GM19351 (cell line): ENCODE measurements at regions not wholly inside any gene's neighbourhood (a gene's known extent, or its start where the extent isn't known, plus 50 kb on each side); places are given as distances from the start of the nearest gene placed in this dataset.
"Not testable (repeated sequence)": the region's sequence is repeated elsewhere in the genome, so short reads cannot be mapped to it uniquely, and the experiment has no call there.

Experiments
- ATAC-seq: cut with Tn5 transposase; IDR thresholded peaks from one replicate; pipeline ENCODE4 v1.9.1; 2021; ENCODE audit warnings: mild to moderate bottlenecking, moderate library complexity; ENCODE audit not compliant: unreplicated experiment

DNA sequence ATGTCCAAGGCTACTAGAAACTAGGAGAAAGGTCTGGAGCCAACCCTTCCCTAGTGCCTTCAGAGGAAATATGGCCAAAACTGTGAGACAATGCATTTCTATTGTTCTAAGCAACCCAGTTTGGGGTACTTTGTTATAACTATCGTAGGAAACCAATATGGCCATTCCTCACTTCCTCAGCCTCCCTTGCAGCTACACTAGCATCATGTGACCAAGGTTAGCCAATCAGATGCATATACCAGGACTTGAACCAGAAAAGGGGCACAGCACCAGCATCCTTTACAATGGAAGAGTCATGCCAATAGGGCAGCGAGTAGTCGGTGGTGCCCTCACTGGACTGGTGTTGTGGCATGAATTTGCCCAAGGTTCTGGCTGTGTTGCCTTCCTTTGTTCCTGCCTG lies 464.0 kb downstream of the TMEM114 start:
- ATAC-seq = no peak

DNA sequence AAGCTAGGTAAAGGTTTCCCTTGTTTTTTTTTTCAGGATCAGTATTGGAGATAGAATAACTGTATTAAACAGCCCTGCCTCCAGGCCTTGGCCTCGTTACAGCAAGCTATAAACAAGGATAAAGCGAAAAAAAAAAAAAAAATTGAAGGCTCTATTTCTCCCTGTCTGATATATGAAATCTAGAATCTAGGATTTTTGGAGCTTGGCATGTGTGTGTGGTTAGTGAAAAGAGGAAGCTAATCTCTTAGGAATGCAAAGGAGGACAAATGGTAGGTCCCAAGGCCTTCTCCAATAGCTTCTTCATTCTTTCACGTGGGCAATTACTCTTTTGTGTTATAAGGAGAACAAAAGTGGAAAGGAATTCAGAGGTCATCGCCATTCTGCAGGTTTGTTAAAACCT lies 470.3 kb downstream of the TMEM114 start:
- no peak for ATAC-seq

DNA sequence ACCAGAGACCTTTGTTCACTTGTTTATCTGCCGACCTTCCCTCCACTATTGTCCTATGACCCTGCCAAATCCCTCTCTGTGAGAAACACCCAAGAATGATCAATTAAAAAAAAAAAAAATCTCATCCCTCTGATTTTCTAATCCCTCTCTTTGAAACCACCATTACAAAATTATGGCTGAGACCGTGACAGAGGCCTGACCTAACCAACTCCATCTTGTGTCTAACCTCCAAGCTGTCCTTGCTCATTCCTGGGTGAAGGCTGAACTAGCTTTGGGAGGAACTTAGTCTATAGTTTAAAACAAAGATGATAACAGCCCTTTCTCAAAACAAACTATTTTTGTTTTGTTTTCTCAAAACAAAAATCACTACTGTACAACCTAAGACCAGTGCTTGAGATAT lies 474.5 kb downstream of the TMEM114 start:
- no peak for ATAC-seq

DNA sequence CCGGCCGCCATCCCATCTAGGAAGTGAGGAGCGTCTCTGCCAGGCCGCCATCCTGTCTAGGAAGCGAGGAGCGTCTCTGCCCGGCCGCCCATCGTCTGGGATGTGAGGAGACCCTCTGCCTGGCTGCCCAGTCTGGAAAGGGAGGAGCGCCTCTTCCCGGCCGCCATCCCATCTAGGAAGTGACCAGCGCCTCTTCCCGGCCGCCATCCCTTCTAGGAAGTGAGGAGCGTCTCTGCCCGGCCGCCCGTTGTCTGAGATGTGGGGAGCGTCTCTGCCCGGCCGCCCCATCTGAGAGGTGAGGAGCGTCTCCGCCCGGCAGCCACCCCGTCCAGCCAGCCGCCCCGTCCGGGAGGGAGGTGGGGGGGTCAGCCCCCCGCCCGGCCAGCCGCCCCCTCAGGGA lies 475.4 kb downstream of the TMEM114 start:
- ATAC-seq = not testable (repeated sequence)

DNA sequence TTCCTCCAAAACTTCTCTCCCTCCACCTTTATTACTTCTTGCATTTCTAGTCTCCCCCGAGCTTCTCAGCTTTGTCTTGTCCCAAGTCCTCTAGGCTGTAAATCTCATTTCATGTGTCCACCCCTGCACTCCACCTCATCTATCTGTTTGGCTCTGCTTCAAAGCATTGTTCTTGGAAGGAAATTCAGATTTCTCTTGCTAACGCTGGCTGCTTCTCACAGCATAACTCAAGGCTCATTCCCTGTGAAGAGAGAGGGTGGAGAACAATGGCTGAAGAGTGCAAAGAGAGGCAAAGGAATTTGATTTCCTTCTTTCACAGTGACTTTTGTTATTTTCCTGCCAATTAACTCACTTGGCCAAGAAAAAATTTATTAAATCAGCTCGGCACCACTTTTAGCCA lies 476.5 kb downstream of the TMEM114 start:
- no peak for ATAC-seq

DNA sequence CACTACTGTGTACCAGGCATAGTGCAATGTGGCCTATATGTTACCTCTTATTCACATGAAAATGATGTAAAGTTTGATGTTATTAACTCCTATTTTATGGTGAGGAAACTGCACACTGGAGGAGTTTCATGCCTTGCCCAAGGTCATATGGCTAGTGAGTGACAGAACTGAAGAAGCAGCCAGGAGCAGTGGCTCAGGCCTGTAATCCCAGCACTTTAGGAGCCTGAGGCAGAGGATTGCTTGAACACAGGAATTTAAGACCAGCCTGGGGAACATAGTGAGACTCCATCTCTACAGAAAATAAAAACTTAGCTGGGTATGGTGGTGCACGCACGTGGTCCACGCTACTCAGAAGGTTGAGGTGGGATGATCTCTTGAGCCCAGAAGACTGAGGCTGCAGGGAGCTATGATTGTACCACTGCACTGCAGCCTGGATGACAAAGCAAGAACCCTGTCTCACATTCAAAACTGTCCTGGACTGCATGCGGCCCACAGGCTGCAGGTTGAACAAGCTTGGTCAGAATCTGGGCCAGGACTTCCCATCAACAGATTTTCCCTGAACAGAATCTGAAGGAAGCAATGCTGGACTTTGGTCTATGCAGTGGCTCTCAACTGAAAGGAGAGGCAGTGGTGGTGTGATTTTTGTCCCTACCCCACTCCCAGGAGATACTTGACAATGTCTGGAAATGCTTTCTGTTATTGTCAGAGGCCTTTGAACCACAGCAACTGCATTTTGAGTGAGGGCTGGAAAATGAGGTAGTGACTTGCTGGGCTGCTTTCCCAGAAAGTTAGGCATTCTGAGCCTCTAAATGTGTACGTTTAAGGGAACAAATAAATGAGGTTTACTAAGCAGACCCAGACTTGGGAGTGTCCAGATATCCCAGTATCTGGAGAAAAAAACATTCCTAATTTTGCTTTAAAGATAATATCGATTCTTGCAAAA lies 479.5 kb downstream of the TMEM114 start:
- ATAC-seq = no peak

DNA sequence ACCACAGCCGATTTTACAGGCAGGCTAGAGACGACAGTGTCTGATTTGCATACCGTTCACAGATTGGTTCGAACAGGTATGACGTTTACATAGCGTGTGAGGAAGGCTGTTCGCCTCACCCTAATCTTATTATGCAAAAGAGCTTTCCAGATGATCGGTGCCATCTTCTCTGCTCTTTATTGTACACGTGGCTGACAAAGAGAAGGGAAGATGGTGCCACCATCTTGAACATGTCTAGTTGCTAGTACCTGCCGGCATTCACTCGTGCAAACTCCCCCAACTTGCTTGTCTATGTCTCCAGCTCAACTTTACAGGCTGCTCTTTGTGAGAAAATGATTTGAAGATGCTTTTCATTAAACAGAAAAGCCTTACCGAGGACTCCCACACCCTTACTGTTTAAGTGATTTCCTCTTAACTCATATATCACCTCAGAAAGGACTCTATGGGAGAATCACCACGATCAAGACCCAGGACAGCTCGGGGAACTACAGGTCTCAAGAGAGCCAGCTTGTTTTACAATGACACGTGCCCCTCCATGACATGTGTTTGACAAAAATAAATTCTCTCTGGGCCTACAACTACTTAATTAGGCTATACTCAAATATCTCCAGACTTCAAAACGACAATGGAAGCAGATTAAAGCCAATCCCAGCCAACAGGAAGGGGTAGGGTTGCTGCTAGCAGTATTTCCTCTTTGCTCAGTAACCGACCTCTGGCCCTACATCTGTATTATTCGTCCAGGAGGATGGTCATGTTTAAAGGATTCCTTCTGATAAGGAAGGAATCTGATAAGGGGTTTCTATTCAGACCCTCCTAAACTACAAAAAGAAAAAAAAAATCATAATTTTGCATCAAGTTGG lies 480.6 kb downstream of the TMEM114 start:
- no peak for ATAC-seq

DNA sequence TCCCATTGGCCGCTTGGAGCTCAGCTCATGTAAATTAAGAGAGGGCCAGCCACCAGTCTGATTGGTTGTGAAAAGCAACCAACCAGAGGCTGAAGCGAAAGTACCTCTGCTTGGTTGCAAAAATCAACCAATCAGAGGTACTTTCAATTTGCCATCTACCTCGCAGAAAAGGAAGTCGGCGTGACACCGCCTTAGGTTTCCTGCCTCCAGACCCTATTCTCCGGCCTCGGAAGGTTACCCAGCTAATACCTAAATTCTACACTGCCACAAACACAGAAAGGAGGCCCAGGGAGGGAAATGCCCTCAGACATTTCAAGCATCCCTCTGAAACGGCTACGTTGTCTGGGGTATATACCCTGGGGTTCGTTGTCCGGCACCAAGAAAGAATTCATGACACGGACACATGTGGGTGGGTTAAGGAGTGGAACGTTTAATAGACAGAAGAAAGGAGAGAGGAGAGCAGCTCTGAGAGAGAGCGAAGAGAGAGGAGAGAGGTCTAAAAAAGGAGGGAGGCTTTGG lies 481.3 kb downstream of the TMEM114 start:
- ATAC-seq = no peak

DNA sequence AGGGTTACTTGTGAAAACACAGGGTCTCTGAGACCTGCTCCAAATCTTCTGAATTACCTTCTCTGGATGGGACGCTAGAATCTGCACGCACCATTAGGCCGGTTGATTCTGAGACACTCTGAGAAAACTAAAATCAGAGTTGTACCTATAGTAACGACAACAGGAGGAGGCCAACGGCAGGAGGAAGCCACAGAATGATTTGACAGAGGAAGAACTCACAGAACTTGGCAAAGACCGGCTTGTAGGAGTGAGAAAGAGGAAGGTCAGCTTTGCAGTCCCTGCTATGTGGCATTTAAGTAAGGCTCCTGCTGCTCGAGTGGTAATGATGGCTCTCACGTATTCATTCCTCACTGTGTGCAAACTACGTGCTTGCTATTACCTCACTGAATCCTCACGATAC lies 483.0 kb downstream of the TMEM114 start:
- no peak for ATAC-seq

DNA sequence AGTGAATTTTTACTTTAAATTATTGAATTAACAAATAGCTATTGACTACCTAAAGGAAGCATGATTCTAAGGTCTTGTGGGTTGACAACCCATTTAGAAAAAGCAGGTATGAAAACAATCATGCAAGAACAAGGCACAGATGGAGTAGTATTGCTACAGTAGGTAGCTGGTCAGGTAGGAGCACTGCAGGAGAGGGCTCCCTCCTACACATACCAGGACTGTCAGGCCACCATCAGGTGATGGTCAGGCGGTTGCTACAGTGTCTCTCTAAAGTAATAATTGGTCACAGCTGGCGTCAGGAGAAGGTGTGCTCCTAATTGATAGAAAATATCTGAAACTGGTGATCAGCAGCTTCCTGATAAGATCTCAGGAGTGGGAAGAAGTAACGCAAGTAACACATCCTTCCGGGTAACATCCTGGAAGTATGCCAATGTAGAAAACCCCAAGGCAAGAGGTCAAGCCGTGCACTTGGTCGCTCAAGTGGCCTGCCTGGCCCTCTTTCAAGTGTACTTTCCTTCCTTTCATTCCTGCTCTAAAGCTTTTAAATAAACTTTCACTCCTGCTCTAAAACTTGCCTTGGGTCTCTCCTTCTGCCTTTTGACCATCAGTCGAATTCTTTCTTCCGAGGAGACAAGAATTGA lies 486.5 kb downstream of the TMEM114 start:
- ATAC-seq = no peak

DNA sequence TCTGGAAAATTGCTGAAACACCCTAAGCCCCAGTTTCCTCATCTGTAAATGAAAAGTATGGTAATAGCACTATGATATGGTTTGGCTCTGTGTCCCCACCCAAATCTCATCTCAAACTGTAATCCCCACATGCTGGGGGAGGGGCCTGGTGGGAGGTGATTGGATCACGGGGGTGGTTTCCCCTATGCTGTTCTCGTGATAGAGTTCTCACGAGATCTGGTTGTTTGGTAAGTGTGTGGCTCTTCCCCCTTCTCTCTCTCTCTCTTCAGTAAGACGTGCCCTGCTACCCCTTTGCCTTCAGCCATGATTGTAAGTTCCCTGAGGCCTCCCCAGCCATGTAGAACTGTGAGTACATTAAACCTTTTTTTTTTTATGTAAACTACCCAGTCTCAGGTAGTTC lies 490.7 kb downstream of the TMEM114 start:
- ATAC-seq = no peak

DNA sequence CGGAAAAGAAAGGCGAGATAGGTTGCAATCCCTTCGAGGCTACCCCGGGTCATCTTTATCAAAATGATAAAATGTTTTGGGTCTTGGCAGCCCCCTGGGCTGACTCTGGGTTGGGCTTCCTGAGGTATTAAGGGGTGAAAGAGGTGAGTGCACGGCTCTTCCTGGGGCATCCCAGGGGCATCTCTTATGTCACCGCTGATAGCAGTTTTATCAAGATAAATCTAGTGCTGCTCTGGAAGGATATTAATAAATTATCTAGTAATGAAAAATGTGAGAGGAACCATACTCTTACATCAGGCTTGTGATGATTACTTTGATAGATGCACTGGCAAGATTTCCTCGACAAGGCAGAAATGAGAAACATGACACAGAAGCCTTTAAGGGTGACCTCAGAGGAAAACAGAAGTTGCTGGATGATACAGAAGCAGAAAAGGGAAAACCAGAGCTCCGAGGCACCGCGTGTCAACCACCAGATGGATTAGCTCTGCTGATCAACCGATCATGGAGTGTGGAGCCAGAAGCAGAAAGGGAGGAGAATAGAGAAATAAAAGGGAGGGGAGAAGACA lies 491.3 kb downstream of the TMEM114 start:
- ATAC-seq = no peak

DNA sequence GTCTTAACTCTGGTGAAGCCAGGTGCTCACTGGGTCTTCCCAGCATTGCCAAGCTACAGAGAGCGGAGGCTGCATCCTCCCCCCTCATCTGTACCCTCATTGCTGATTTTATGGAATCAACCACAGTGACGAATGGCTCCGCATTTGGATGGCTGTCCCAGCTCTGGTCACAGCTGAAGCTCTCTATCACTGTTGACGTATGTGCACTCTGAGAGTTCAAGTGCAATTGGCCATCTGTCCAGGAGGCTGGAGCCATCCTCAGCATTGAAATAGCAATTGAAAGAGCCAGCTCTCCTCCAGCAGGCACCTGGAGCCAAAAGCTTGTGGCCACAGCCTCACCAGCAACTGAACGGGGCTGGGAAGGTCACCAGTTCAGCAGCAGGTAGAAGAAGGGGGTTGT lies 494.1 kb downstream of the TMEM114 start:
- no peak for ATAC-seq

DNA sequence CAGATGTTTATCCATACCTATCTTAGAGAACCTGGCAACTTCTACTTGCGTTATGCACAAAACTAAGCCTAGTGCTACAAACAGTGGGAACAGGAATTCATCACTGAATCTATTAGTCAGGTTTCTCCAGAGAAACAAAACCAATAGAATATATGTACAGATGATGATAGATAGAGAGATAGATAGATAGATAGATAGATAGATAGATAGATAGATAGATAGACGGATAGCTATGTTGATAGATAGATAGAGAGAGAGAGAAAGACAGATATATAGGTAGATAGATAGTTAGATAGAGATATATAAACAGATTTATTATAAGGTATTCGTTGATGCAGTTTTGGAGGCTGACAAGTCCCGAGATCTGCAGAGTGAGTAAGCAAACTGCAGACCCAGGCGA lies 495.6 kb downstream of the TMEM114 start:
- ATAC-seq = no peak

DNA sequence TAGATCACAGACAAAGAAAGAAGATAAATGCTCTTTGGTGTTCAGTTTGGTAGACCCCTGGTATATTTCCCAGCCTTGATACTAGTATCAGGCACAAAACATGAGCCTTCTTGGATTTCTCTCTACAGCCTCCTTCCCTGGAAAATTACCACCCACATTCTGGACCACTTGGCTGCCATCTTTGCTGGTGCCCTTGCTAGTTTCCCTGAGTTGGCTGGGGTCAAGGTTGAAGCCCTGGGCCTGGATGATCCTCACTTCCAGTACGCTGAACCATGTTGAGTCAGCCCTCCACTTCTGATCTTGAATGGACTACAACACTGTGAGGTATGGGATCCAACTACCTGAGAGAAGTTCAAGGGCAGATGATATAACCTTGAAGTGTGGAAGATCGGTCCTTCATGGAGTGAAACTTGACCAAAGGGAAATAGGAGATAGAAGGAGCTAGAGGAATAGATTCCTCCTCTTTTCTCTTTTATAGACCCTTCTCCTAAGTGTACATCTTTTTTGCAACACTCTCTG lies 501.4 kb downstream of the TMEM114 start:
- no peak for ATAC-seq

DNA sequence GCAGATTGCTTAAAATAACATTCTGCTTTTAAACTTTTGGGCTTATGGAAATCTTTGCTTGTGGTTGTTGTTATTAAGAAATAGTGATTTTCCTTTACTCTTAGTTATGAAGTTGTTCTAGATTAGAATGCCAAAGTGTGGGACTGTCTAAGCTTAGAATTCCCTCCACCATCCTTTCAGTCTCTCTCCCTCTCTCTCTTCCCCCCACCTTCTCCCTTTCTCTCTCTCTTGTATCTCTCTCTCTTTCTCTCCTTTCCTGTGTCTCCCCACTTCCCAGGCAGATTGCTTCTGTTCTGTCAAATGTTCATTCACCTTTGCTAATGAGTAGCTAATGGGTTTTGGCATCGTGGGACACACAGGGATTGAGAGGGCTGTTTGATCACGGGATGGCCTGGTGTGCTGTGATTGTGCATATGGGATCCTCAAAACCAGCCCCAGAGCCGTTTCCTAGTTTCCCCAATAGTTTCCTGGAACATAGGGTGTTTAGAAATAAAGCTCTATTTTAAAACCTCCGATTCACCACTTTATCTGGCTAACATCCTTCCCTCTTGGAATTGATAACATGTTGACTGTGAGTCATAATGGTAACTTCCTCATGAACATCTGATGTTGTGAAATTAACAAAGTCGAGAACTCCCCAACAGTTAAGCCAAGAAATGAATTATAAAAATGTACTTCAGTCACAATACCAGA lies 502.6 kb downstream of the TMEM114 start:
- ATAC-seq = no peak

DNA sequence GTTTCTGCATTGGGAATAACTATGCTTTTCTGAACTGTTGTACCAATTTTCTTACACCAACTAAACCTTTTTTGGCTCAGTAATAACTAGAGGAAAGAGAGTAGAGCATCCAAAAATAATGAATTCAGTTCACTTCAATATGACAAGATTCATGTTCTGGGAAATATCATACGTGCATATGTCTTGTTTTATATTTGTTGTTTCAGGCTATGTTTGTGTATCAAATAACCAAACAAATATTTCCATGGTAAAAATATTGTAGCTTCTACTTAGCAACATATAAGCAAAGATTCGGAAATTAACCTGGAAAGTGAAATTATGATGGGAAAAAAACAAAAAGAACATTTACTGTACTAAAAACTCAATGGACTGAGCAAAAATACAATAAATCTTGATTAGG lies 503.2 kb downstream of the TMEM114 start:
- no peak for ATAC-seq

DNA sequence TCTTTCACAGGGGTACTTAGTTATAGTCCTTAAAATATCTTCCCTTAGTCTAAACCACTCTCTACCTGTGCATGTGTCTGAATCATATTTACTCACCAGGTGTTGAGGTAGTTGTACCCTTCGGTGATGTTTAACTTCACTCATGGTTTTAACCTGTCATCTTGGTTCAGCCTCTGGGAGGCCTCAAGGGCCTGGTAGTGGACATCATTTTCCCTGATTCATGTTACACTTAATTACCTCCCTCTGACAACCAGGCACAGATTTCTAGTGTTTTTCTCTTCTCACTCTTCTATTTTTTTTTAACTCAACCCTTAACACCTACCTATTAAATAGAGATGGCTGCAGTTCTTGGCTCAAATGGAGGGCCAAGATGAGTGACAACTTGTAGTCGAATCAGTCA lies 505.4 kb downstream of the TMEM114 start:
- ATAC-seq = no peak

DNA sequence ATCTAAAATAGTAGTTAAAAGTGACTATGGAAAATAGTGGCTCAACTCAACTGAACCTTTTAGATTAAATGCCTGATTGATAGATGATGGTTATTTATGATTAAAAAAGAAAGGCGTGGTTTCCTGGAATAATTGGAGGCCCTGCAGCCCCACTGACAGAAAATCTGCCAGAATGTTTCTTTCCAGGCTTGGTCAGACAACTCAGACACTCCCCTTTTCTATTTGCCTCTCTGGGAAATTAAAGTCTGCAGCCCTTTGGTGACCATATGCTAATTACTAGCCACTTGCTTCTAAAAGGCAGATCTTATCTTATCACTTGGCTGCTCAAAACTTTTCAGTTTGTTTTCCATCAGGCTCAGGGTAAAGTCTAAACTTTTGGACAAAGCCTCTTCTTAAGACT lies 506.0 kb downstream of the TMEM114 start:
- no peak for ATAC-seq

DNA sequence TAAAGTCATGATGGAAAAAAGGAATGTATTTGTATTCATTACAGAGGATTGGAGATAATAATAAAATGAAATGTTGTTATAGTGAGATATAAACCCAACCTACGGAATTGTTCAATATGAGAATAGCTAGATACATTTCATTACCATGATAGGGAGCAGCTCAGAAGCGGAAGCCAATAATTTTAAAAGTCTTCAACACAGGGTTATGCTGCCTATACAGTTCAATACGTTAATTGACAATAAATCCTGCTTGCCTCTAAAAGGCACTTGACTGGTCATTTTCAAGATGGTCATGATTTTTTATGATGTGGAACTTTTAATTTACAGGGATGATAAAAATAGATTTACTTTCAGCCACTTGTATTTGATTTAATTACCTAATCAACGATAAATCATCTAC lies 506.8 kb downstream of the TMEM114 start:
- no peak for ATAC-seq
